ENCODE measurements at regions not wholly inside any gene's neighbourhood (a gene's known extent, or its start where the extent isn't known, plus 50 kb on each side); places are given as distances from the start of the nearest gene placed in this dataset.
"Not testable (repeated sequence)": the region's sequence is repeated elsewhere in the genome, so short reads cannot be mapped to it uniquely, and the experiment has no call there.

- DNase-seq (ENCODE audit: low spot score): peak; percentile 41
- POLR2A ChIA-PET (ENCODE audit: low non-redundant PET); H3K36me3 ChIP-seq (ENCODE audit: insufficient read depth, low read length, poor library complexity, severe bottlenecking); H3K4me1 ChIP-seq (ENCODE audit: insufficient read depth, low read length, poor library complexity, severe bottlenecking); H3K27ac ChIP-seq (ENCODE audit: low read depth, low read length, poor library complexity, severe bottlenecking); CTCF ChIA-PET; BruUV-seq (replicated peaks); H3K27me3 ChIP-seq (replicated peaks; ENCODE audit: insufficient read depth, low read depth, low read length, poor library complexity); intact Hi-C loops (cut with micrococcal nuclease; ENCODE audit: unreplicated experiment); H3K9me3 ChIP-seq (ENCODE audit: low read depth, low read length, poor library complexity, severe bottlenecking); H3K4me3 ChIP-seq (ENCODE audit: low read depth, low read length, poor library complexity, severe bottlenecking): not testable (repeated sequence)
- TF ChIP-seq CTCF (conservative IDR thresholded peaks at IDR 0.05; ENCODE audit: low read depth, low read length): peak; percentile 66
Measured at GRCh38 chr1:148254611-148255429, 102.7 kb upstream of the NBPF11 start.

DNA sequence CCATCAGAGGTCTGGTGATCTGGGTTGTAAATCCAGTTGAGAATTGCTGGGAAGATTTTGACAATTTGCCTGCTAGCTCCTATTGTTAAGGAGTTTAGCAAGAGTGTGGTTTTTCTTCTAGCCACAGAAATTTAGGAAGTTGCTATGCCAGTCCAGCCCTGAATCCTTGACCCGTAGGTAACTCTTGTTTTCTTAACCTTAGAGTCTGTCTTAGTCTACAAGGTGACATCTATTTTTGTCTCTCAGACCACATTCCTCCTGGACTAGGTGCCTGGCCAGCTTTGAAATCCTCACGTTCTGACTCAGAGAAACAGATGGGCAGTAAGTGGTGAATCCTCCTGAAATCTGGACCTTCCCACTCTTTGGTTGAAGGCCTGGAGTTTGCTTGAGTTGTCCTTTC, 101.7 kb upstream of the NBPF11 start:
- H3K27ac ChIP-seq (ENCODE audit: low read depth, low read length, poor library complexity, severe bottlenecking); CTCF ChIA-PET; POLR2A ChIA-PET (ENCODE audit: low non-redundant PET); BruUV-seq (replicated peaks); H3K4me1 ChIP-seq (ENCODE audit: insufficient read depth, low read length, poor library complexity, severe bottlenecking); DNase-seq (ENCODE audit: low spot score); H3K27me3 ChIP-seq (replicated peaks; ENCODE audit: insufficient read depth, low read depth, low read length, poor library complexity); H3K4me3 ChIP-seq (ENCODE audit: low read depth, low read length, poor library complexity, severe bottlenecking); intact Hi-C loops (cut with micrococcal nuclease; ENCODE audit: unreplicated experiment); H3K36me3 ChIP-seq (ENCODE audit: insufficient read depth, low read length, poor library complexity, severe bottlenecking); H3K9me3 ChIP-seq (ENCODE audit: low read depth, low read length, poor library complexity, severe bottlenecking): not testable (repeated sequence)

- H3K27me3 ChIP-seq (replicated peaks; ENCODE audit: insufficient read depth, low read depth, low read length, poor library complexity); BruUV-seq (replicated peaks); H3K27ac ChIP-seq (ENCODE audit: low read depth, low read length, poor library complexity, severe bottlenecking); POLR2A ChIA-PET (ENCODE audit: low non-redundant PET); H3K9me3 ChIP-seq (ENCODE audit: low read depth, low read length, poor library complexity, severe bottlenecking); H3K4me3 ChIP-seq (ENCODE audit: low read depth, low read length, poor library complexity, severe bottlenecking); H3K36me3 ChIP-seq (ENCODE audit: insufficient read depth, low read length, poor library complexity, severe bottlenecking); intact Hi-C loops (cut with micrococcal nuclease; ENCODE audit: unreplicated experiment); DNase-seq (ENCODE audit: low spot score); H3K4me1 ChIP-seq (ENCODE audit: insufficient read depth, low read length, poor library complexity, severe bottlenecking); CTCF ChIA-PET: not testable (repeated sequence)
Measured at GRCh38 chr1:148248798-148249197, 96.7 kb upstream of the NBPF11 start.

DNA sequence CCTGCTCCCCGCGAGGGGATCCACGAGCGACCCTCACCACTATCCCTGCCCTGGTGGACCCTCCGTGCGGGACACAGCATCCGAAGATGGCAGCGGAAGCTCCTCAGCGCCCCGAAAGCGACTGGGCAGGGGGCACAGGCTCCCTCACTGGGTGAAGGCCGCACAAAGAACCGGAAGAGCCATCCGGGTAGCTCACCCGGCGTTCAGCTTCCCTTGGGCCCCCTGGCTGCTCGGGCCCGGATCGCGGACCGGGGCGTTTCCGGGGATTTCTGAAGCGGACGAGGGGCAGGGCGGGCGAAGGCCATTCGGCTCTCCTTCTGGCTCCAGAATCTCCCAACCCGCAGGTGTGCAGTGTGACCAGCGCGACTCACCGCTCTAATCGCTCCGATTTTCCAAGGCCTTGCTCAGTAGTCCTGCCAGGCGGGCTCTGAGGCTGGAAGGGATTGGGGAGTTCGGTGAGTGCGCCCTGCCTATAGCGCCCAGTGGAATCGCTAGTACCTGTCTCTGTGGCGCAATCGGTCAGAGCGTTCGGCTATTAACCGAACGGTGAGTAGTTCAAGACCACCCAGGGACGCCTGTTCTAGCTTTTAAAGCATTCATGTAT, 94.3 kb upstream of the NBPF11 start:
- H3K9me3 ChIP-seq (ENCODE audit: low read depth, low read length, poor library complexity, severe bottlenecking); H3K27ac ChIP-seq (ENCODE audit: low read depth, low read length, poor library complexity, severe bottlenecking); H3K4me3 ChIP-seq (ENCODE audit: low read depth, low read length, poor library complexity, severe bottlenecking); DNase-seq (ENCODE audit: low spot score); POLR2A ChIA-PET (ENCODE audit: low non-redundant PET); H3K27me3 ChIP-seq (replicated peaks; ENCODE audit: insufficient read depth, low read depth, low read length, poor library complexity); H3K4me1 ChIP-seq (ENCODE audit: insufficient read depth, low read length, poor library complexity, severe bottlenecking); H3K36me3 ChIP-seq (ENCODE audit: insufficient read depth, low read length, poor library complexity, severe bottlenecking); intact Hi-C loops (cut with micrococcal nuclease; ENCODE audit: unreplicated experiment); CTCF ChIA-PET; BruUV-seq (replicated peaks): not testable (repeated sequence)

DNA sequence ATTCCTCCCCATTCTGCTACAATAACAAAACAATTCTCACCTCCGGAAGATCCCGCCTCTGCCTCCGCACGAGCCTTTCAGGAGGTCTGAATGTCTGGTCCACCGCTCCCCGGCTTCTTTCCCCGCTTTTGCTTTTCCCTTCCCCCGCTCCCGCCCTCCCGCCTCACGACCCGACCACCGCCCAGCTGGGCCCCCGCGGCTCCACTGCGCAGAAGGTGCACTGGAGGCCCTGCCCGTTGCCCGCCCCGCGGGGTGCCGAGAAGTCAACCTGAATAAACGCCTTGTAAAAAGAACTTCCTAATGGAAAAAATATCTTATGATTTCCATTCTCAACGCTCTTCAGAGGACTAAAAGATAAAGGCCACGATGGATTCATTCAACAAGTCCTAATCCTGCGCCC, 93.8 kb upstream of the NBPF11 start:
- H3K27ac ChIP-seq (ENCODE audit: low read depth, low read length, poor library complexity, severe bottlenecking); H3K4me1 ChIP-seq (ENCODE audit: insufficient read depth, low read length, poor library complexity, severe bottlenecking); H3K4me3 ChIP-seq (ENCODE audit: low read depth, low read length, poor library complexity, severe bottlenecking); BruUV-seq (replicated peaks); CTCF ChIA-PET; POLR2A ChIA-PET (ENCODE audit: low non-redundant PET); H3K9me3 ChIP-seq (ENCODE audit: low read depth, low read length, poor library complexity, severe bottlenecking); intact Hi-C loops (cut with micrococcal nuclease; ENCODE audit: unreplicated experiment); DNase-seq (ENCODE audit: low spot score); H3K27me3 ChIP-seq (replicated peaks; ENCODE audit: insufficient read depth, low read depth, low read length, poor library complexity); H3K36me3 ChIP-seq (ENCODE audit: insufficient read depth, low read length, poor library complexity, severe bottlenecking): not testable (repeated sequence)

DNA sequence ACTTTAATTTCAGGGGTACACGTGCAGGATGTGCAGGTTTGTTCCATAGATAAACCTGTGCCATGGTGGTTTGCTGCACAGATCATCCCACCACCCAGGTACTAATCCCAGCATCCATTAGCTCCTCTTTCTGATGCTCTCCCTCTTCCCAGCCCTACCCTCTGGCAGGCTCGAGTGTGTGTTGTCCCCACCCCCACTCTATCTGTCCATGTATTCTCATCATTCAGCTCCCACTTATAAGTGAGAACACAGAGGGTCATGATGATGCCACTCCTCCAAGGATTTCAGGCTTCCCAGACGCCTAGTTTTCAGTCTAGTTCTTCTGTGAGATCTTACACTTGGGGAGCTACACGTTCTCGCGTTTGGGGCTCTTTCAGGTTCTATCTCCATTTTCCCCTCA, 93.4 kb upstream of the NBPF11 start:
- H3K27me3 ChIP-seq (replicated peaks; ENCODE audit: insufficient read depth, low read depth, low read length, poor library complexity); intact Hi-C loops (cut with micrococcal nuclease; ENCODE audit: unreplicated experiment); BruUV-seq (replicated peaks); H3K36me3 ChIP-seq (ENCODE audit: insufficient read depth, low read length, poor library complexity, severe bottlenecking); H3K4me1 ChIP-seq (ENCODE audit: insufficient read depth, low read length, poor library complexity, severe bottlenecking); POLR2A ChIA-PET (ENCODE audit: low non-redundant PET); H3K4me3 ChIP-seq (ENCODE audit: low read depth, low read length, poor library complexity, severe bottlenecking); H3K27ac ChIP-seq (ENCODE audit: low read depth, low read length, poor library complexity, severe bottlenecking); DNase-seq (ENCODE audit: low spot score); CTCF ChIA-PET; H3K9me3 ChIP-seq (ENCODE audit: low read depth, low read length, poor library complexity, severe bottlenecking): not testable (repeated sequence)

- intact Hi-C loops (cut with micrococcal nuclease; ENCODE audit: unreplicated experiment); CTCF ChIA-PET; H3K36me3 ChIP-seq (ENCODE audit: insufficient read depth, low read length, poor library complexity, severe bottlenecking); H3K4me1 ChIP-seq (ENCODE audit: insufficient read depth, low read length, poor library complexity, severe bottlenecking); H3K27ac ChIP-seq (ENCODE audit: low read depth, low read length, poor library complexity, severe bottlenecking); BruUV-seq (replicated peaks); POLR2A ChIA-PET (ENCODE audit: low non-redundant PET); DNase-seq (ENCODE audit: low spot score); H3K9me3 ChIP-seq (ENCODE audit: low read depth, low read length, poor library complexity, severe bottlenecking); H3K27me3 ChIP-seq (replicated peaks; ENCODE audit: insufficient read depth, low read depth, low read length, poor library complexity); H3K4me3 ChIP-seq (ENCODE audit: low read depth, low read length, poor library complexity, severe bottlenecking): not testable (repeated sequence)
Measured at GRCh38 chr1:148233250-148233649, 81.2 kb upstream of the NBPF11 start.
